NCI-H1092 treated with DMSO at 0.1 percent for 48 hours (cell line): ENCODE measurements at regions not wholly inside any gene's neighbourhood (a gene's known extent, or its start where the extent isn't known, plus 50 kb on each side); places are given as distances from the start of the nearest gene placed in this dataset.

Source experiments
- DNase-seq: peaks from one replicate; lab custom pipeline; 2025; lab: John Stamatoyannopoulos, UW

GRCh38 chr2:65647249-65647842, 214.9 kb upstream of the SPRED2 start:
- no peak for DNase-seq

GRCh38 chr2:65640793-65641103, 208.3 kb upstream of the SPRED2 start:
- DNase-seq: no peak

GRCh38 chr2:65639156-65639864, 206.9 kb upstream of the SPRED2 start:
- DNase-seq: no peak

- DNase-seq: no peak
Measured at GRCh38 chr2:65638443-65638842, 206.0 kb upstream of the SPRED2 start.

DNA sequence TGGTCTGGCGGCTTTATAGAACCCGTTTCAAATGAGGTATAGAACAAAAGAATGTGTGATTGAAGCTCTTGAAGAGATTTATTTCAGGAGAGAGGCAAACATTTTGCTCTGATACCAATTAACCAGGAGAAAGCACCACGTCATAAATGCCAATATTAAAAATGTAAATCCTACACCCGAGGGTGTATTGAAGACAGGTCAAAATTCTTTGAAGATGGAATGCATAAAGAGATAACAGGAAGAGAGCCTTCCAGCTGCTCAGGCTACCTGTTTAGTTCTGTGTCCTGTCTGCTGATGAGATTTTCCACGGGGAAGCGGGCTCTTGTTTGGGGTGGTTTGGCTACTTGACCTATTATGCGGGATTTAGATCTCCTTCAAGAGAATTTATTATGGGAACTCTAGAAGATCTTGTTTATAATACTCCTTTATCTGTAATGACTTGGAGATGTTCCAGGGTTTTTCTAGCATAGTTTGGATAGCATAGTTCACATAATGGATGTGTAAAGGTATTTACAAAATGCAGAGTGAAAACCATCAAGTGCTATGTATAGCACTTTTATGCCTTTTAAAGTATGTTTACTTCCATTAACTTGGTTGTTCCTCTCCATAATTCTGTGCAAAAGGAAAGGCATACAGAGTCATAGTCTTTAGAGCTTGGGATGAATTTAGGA, 204.5 kb upstream of the SPRED2 start:
- no peak for DNase-seq

DNA sequence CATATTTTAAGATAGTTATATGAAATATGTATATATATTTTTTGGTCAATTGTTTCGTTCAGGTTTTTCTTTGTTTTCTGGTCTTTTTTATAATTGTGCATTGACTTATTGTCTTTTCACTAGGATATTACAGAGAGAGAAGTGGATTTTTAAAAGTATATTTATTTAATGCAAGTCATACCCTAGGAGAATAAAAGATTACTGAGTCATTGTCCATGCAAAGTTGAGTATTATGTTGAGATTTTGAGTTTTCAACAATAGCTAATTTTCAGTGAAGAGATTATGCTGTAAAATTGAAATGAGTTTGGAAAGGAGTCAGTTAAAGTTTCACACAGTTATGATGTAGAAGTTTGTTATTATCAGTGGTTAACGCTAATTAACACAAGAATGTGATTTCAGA, 203.6 kb upstream of the SPRED2 start:
- no peak for DNase-seq

GRCh38 chr2:65634304-65634703, 201.9 kb upstream of the SPRED2 start:
- no peak for DNase-seq

DNA sequence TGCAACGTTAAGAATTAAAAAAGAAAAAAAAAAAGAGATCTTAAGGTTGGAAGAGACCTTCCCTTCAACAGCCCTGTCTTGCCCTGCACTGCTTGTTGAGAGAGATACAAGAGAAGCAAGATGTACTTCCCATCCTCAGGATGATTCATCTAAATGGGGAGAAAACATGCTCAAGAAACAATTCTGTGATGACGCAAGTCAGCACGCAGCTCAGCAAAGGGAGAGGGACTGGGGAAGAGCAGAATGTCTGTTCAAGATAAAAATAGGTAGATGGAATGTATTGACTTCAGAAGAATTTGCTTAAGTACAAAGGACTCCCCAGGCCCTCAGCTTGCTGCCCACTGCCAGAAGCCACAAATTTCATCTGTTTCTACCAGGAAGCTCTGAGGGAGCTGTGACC, 198.2 kb upstream of the SPRED2 start:
- DNase-seq: no peak

- no peak for DNase-seq
Measured at GRCh38 chr2:65628156-65628555, 195.8 kb upstream of the SPRED2 start.

DNA sequence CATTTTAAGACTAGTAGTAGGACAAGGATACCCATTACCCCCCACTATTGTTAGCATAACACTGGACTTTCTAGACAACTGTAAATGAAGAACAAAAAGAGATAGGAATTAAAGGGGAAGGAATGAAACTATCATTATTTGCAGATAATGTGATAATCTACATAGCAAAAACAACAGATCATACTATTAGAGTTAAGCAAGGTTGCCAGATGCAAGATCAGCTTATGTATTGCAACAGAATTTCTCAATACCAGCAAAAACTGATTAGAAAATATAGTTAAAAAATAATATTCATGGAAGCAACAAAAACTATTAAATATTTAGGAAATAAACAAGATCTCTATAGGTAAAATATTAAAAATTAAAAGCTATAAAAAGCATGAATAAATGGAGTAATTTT, 194.4 kb upstream of the SPRED2 start:
- DNase-seq: no peak

- no peak for DNase-seq
Measured at GRCh38 chr2:65625982-65626381, 193.6 kb upstream of the SPRED2 start.

GRCh38 chr2:65622951-65623535, 190.6 kb upstream of the SPRED2 start:
- DNase-seq: no peak

- DNase-seq: no peak
Measured at GRCh38 chr2:65622499-65622898, 190.1 kb upstream of the SPRED2 start.

DNA sequence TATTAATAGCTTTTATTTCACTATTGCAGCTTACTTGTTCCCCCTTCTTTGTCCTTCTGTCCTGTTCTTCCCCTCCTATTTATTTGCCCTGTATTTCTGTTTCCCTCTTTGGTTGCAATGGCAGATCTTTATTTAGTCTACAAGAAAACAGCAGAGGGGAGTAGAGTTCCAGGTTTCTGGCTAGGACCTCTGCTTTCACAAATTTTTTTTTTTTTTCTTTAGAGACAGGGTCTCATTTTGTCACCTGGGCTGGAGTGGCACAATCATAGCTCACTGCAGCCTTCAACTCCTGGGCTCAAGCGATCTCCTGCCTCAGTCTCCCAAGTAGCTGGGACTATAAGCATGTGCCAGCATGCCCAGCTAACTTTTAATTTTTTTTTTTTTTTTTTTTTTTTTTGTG, 188.1 kb upstream of the SPRED2 start:
- DNase-seq: no peak

GRCh38 chr2:65620026-65620425, 187.6 kb upstream of the SPRED2 start:
- DNase-seq: no peak

DNA sequence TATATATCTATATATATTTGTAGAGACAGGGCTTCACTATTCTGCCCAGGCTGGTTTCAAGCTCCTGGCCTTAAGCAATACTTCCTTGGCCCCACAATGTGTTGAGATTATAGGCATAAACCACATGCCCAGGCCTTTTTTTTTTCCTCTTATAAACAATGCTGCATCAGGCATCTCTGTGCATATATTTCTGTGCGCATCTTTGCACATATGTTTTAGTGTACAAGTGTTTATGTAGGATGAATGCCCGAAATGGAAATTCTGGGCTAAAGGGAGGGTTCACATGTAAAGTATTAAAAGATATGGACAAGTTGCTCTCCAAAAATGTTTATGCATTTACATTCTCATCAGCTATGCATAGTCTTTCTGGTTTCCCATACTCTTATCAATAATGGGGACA, 183.2 kb upstream of the SPRED2 start:
- DNase-seq: no peak

DNA sequence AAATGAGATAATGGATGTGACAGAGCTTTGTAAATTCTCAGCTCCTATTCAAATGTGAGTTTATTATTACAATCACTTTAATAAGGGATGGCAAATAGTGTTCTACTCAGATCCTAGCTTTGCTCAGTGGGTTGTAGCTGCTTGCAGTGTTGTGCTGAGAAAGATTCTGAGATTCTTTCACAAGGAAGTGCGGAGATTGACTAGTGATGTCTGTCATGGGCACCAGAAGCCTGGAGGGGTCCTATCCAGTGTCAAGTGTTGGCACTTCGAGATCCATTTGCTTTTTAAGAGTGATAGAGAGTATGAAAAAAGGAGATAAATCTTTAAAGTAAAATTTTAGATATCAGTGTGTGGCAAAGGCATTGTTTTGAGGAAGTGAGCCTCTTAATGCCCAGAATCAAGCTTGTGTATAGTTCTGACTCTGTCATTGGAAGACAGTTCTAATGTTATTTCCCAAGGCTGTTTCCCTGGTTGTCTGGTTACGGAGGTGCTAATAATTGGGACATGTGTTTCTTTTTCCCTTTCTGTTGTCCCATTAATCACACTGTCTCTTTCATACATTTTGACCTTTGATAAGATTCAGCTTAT, 181.7 kb upstream of the SPRED2 start:
- DNase-seq: no peak

- no peak for DNase-seq
Measured at GRCh38 chr2:65611488-65611887, 179.1 kb upstream of the SPRED2 start.

DNA sequence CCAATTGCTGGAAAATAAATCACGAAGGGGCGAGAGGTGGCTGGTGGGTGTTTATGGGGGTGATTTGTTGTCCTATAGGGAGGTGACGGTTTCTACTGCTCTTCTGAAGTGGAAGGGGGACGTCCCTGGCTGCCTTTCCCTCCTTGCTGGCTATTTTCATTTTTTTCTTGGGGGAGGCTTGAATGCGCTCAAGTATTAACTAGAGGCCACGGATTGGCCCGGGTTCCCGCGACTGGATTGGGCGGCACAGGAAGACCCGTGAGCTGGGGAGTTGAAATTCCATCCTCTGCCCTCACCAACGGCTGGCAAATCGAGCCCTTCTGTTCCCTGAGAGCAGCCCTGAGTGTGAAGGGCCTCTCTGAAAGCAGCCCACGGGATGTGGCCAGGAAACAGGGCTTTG, 176.5 kb upstream of the SPRED2 start:
- DNase-seq: no peak

GRCh38 chr2:65608466-65608865, 176.1 kb upstream of the SPRED2 start:
- DNase-seq: no peak

- DNase-seq: no peak
Measured at GRCh38 chr2:65607662-65608305, 175.4 kb upstream of the SPRED2 start.

- DNase-seq: no peak
Measured at GRCh38 chr2:65605743-65606058, 173.3 kb upstream of the SPRED2 start.
